HG02840 (cell line): ENCODE measurements at regions not wholly inside any gene's neighbourhood (a gene's known extent, or its start where the extent isn't known, plus 50 kb on each side); places are given as distances from the start of the nearest gene placed in this dataset.

Source experiments
- ATAC-seq: cut with Tn5 transposase; IDR thresholded peaks from one replicate; pipeline ENCODE4 v1.9.1; 2021; ENCODE audit warnings: mild to moderate bottlenecking, moderate library complexity, moderate number of reproducible peaks; ENCODE audit not compliant: unreplicated experiment, low FRiP score

DNA sequence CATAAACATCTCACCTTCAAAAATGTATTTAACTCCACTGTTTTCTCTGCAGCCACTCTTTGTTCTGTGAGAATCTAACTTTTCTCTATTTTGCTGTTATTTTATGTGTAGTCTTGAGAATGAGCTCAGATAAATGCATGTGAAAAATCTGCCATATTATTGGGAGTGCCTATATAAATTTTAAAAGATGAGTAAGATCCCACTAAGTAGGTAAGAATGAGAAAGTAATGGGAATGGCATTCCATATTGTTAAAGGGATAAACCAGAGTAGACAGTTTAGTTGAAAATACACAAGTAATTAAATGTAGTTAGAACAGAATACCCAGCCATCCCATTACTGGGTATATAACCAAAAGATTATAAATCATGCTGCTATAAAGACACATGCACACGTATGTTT lies 817.2 kb downstream of the FAM181B start:
- ATAC-seq, result no peak

DNA sequence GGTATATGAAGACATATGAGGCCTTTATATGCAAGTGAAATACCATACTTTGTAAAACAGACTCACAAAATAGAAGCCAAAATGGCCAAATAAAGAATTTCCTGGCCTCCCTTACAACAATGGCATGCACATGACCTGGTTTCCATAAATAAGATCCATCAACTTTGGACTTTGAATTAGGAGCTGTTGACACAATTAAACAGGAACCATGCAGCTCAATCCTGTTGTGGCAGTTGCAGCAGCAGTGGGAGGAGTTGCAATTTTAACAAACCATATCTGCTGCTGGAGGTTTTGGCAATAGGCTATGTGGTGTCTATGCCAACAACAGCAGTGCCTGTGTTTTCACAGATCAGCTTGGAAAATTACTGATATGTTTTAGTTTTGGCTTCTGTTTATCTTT lies 818.6 kb downstream of the FAM181B start:
- ATAC-seq, result no peak

DNA sequence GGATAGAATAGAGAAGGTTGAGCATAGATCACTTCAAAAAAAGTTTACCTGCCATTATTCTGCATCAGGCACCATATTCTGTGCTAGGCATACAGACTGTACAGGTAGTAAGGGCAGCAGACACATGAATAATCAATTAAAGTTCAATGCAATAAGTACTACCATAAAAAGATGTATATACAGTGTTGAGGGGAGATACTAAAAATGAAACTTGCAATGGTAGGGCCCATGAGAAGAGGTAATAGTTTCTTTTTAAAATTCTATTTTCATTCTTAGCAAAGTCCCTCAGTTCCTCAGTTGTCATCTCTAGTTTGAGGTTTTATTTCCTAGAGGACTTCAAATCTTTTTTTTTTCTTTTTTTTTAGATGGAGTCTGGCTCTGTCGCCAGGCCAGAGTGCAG lies 819.9 kb downstream of the FAM181B start:
- no peak for ATAC-seq

DNA sequence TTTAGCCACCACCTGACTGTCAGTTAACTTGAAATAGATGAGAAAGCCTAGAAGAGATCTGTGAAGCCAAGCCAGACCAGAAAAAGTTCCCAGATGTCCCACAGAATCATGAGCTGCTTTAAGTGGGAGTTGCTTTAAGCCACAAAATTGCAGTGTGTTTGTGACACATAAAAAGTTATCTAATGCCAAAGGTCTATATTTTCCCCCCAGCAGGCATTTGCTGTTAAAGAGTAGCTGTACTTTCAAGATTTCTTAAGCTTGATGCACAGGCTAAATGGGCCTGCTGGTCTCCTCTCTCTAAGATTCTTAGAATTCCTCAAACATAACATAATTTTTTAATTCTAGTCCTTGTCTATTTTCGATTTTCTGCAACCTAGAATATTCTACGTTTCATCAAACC lies 825.7 kb downstream of the FAM181B start:
- no peak for ATAC-seq

DNA sequence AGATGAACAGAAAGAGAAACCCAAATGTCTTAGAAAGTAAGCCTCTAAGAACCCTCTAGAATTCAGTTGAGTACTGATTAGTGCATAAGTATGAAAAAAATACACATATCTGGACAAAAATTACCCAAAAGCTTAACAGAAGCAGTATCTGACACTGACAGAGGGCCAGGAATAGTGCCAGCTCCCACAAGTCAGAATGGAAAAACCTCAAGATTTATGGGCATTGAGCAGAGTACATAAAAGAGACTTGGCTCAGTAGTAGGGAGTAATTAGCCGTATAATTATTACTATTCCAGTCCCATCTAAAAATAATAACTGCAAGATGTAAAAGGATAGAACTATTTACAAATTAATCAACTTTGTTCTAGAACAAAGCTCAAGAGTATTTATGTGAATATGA lies 834.5 kb downstream of the FAM181B start:
- ATAC-seq, result no peak

GRCh38 chr11:81897639-81898038 lies 836.0 kb downstream of the FAM181B start:
- no peak for ATAC-seq

- no peak for ATAC-seq
Measured at GRCh38 chr11:81895258-81895657, 838.4 kb downstream of the FAM181B start.

DNA sequence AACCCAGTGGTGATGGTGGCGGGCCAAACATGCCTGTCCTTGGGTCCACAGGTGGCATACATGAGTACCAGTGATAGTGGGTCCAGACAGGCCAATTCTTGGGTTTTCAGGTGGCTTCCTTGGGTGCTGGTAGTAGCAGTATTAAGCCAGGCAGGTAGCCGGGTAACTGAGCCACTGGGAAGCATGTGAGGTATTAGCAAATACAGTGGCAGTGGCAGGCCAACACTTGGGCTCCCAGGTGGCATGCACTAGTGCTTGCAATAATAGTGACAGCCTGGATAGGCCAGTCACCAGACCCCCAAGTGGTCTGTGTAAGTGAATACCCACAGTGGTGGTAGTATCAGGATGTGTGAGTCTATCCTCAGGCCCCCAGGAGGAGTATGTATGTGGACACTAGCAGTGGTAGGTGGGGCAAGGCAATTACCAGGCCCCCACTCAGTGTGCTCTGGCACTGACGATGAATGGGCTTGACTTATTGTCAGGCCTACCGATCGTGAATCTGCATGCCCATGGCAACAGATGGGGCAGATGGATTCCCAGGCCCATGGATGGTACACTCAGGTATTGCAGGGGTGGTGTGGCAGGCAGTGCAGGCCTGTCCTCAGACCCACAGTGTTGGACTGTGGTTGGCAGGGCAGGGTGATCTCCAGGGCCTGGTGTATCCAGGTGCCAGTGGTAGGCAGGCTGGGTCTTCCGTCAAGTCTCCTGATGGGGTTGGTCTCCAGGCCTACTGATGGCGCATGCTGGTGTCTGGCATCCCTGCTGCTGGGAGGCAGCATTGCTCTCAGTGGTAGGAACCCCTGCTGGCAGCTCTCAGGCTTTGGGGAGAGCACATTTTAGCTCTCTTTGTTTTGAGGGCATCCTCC lies 840.7 kb downstream of the FAM181B start:
- no peak for ATAC-seq

GRCh38 chr11:81888391-81888790 lies 845.3 kb downstream of the FAM181B start:
- no peak for ATAC-seq

DNA sequence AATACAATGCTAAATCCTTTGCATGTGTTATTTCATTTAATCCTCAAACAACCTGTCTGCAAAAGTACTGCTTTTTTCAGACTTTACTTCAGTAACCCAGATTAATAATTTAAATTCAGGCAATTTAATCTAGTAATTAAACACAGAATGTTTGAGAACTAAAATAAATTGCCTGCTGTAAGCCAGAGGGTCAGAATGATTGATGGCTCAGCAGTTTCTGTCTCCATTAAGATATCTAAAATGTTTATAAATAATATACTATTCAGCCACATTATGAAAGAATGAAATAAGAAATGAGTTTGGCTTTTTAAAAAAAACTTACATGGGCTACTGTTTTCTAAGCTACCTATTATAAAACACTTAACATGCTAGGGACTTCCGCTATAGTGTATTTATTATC lies 846.0 kb downstream of the FAM181B start:
- ATAC-seq, result no peak

DNA sequence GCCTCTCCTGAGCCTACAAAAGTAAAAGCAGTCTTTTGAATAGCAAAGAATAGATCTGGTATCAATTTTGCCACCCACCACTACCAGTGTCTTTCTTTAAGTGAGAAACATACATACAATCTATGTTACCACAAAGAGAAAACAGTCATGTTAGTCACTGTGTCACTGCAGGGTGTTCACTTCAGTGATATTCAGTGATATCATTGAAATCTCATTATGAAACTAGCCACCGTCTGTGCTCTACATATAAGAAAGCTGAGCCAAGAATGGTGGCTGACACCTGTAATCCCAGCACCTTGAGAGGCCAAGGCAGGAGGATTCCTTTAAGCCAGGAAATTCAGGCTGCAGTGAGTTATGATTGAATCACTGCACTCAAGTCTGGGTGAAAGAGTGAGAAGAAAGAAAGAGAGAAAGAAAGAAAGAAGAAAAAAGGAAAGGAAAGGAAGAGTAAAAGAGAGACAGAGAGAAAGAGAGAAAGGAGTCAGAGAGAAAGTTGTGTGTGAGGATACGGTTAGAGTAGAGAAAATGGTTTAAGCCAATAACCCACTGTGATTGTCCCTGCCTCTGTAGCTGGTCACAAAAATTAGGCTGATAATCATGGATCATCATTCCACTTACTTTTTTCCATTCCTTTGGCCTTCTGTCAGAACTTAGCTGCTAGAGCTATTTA lies 847.1 kb downstream of the FAM181B start:
- ATAC-seq, result no peak

- ATAC-seq, result peak; percentile 25
Measured at GRCh38 chr11:81874635-81875034, 859.0 kb downstream of the FAM181B start.

DNA sequence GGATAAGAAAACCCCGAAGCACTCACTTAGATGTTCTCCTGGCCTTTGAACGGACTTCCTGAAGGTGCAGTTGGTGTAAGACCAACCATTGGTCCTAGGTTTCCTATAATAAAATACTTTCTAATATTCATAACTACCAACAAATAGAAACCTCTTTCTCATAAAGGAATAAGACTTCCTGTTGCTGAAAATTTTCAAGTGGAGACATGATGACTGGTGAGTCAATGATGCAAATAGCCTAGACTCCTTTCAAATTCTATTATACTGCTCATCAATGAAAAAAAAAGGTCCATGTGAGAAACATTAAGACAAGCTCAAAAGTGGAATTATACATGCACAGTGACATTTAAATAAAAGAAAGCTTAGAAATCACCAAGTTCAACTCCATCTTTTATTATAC lies 862.8 kb downstream of the FAM181B start:
- no peak for ATAC-seq

- ATAC-seq, result peak; percentile 61
Measured at GRCh38 chr11:81870066-81870412, 863.6 kb downstream of the FAM181B start.

GRCh38 chr11:81869351-81870065 lies 864.2 kb downstream of the FAM181B start:
- peak; percentile 98 for ATAC-seq

DNA sequence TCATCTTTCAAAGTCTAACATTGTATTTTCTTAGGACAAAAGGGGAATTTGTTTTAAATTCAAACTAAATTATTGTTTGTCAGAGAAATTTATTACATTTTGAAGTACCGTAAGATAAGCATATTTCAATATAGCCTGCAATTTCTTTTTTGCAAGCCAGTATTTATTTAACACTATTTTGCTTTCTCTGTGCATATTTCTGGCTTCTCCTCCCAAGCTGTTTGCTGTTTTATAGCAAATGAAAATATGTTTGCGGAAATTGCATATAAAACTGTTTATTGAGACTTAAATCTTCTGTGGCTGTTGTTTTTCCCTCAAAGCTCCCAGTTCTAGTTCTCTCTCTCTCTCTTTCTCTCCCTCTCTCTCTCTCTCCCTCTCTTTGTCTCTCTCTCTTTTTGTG lies 866.8 kb downstream of the FAM181B start:
- no peak for ATAC-seq

GRCh38 chr11:81857386-81857785 lies 876.3 kb downstream of the FAM181B start:
- no peak for ATAC-seq

DNA sequence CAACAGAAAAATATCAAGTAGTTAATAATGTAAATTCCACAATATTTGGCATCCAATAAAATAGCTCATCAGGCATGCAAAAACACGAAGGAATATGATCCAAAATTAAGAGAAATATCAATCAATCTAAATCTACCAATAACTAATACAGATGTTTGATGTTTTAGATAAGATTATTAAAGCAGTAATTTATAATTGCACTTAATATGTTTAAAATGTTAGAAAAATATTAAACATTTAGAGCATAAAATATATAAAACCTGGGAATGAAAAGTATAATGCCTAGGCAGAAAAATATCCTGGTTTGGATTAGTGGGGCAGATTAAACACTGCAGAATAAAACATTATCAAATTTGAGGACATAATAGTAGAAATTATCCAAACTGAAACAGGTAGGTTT lies 879.9 kb downstream of the FAM181B start:
- ATAC-seq, result no peak

- ATAC-seq, result no peak
Measured at GRCh38 chr11:81852896-81853295, 880.8 kb downstream of the FAM181B start.

DNA sequence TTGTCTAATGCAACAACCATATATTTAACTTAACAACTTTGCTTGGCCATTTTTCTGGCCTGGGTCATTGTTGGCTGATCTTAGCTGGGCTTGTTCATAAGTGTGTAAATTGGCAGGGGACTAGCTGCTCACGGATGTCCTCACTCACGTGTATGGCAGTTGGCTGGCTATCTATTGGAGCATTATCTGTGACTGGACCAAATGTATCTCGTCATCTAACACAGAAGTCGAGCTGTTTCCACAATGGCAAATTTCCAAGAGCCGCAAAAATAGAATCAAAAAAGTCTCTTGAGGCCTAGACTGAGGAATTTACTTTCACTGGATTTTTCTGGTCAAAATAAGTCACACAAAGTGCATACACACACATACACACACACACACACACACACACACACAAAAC lies 893.3 kb downstream of the FAM181B start:
- ATAC-seq, result no peak

- ATAC-seq, result no peak
Measured at GRCh38 chr11:81839976-81840375, 893.7 kb downstream of the FAM181B start.
